IMR-90 (cell line): ENCODE measurements at regions not wholly inside any gene's neighbourhood (a gene's known extent, or its start where the extent isn't known, plus 50 kb on each side); places are given as distances from the start of the nearest gene placed in this dataset.

ENCODE experiments used
- ATAC-seq: fragments of 200-7000 bp; cut with Tn5 transposase; 2 replicates; pipeline ENCODE4 v1.9.1; 2020; ENCODE audit warnings: low read depth, mild to moderate bottlenecking, moderate library complexity
- BruUV-seq: library from RNA; stranded (reverse); fragments of 400-500 nt; replicated peaks from 2 replicates; lab custom pipeline; 2021; lab: Mats Ljungman, UMichigan
- CTCF ChIA-PET: fragments of 300-600 bp; formaldehyde crosslinking; extraction: SDS; loops from one replicate; lab custom pipeline; 2021; ENCODE audit warnings: antibody characterized with exemption; lab: Yijun Ruan, JAX
- POLR2A ChIA-PET: fragments of 300-600 bp; sonication (Branson Sonifier 250); formaldehyde crosslinking; loops from one replicate; lab custom pipeline; 2022; ENCODE audit warnings: antibody characterized with exemption; ENCODE audit not compliant: unreplicated experiment; lab: Charles Lee
- DNase-seq: peaks from one replicate; pipeline ENCODE4 v3.0.0; 2013
- H2AFZ ChIP-seq: replicated peaks from 2 replicates; pipeline ENCODE3; 2013; ENCODE audit warnings: low read length, mild to moderate bottlenecking; ENCODE audit not compliant: poor library complexity
- H2AK5ac ChIP-seq: 2 replicates; pipeline ENCODE4 v1.6.1; 2013; ENCODE audit warnings: low read depth, low read length, inconsistent platforms
- H2AK9ac ChIP-seq: replicated peaks from 2 replicates; pipeline ENCODE3; 2013; ENCODE audit warnings: mild to moderate bottlenecking, low read depth, low read length, moderate library complexity; ENCODE audit not compliant: poor library complexity
- H2BK120ac ChIP-seq: 2 replicates; pipeline ENCODE4 v1.6.1; 2013; ENCODE audit warnings: low read depth, low read length, inconsistent platforms
- H2BK15ac ChIP-seq: 3 replicates; pipeline ENCODE4 v1.6.1; 2013; ENCODE audit warnings: low read depth, low read length, inconsistent platforms
- H2BK20ac ChIP-seq: 2 replicates; pipeline ENCODE4 v1.6.1; 2013; ENCODE audit warnings: low read depth, mild to moderate bottlenecking, inconsistent platforms, low read length, moderate library complexity
- H2BK5ac ChIP-seq: 2 replicates; pipeline ENCODE4 v1.6.1; 2013; ENCODE audit warnings: mild to moderate bottlenecking, low read depth, low read length, inconsistent platforms; ENCODE audit not compliant: poor library complexity, severe bottlenecking
- H3K14ac ChIP-seq: replicated peaks from 2 replicates; pipeline ENCODE4 v1.6.1; 2013; ENCODE audit warnings: low read depth, low read length, inconsistent platforms
- H3K18ac ChIP-seq: 2 replicates; pipeline ENCODE4 v1.6.1; 2013; ENCODE audit warnings: low read depth, low read length, control low read depth
- H3K23ac ChIP-seq: 2 replicates; pipeline ENCODE4 v1.6.1; 2013; ENCODE audit warnings: low read depth, low read length, inconsistent platforms
- H3K27ac ChIP-seq: 2 replicates; pipeline ENCODE4 v1.5.1; 2013; ENCODE audit warnings: mild to moderate bottlenecking, control low read depth, low read length; ENCODE audit not compliant: insufficient read depth
- H3K27me3 ChIP-seq: 2 replicates; pipeline ENCODE4 v1.6.1; 2013; ENCODE audit warnings: low read length; ENCODE audit not compliant: control insufficient read depth, insufficient read depth
- H3K36me3 ChIP-seq: 2 replicates; pipeline ENCODE4 v1.6.1; 2013; ENCODE audit warnings: low read length, mixed read lengths; ENCODE audit not compliant: control insufficient read depth, insufficient read depth
- H3K4ac ChIP-seq: 2 replicates; pipeline ENCODE4 v1.6.1; 2013; ENCODE audit warnings: low read depth, low read length, inconsistent platforms
- H3K4me1 ChIP-seq: 2 replicates; pipeline ENCODE4 v1.6.1; 2013; ENCODE audit warnings: low read length, mixed read lengths; ENCODE audit not compliant: control insufficient read depth, insufficient read depth
- H3K4me2 ChIP-seq: 2 replicates; pipeline ENCODE4 v1.6.1; 2013; ENCODE audit warnings: low read depth, mild to moderate bottlenecking, control low read depth, low read length, moderate library complexity
- H3K4me3 ChIP-seq: 2 replicates; pipeline ENCODE4 v1.5.1; 2013; ENCODE audit warnings: low read depth, mild to moderate bottlenecking, control low read depth, low read length, moderate library complexity; ENCODE audit not compliant: insufficient read depth
- H3K56ac ChIP-seq: 2 replicates; pipeline ENCODE4 v1.6.1; 2013; ENCODE audit warnings: low read length, inconsistent platforms; ENCODE audit not compliant: insufficient read depth; ENCODE audit errors: extremely low read depth
- H3K79me1 ChIP-seq, 2 experiments: 2 replicates each; pipeline ENCODE4 v1.6.1; 2013; ENCODE audit warnings: low read length in 2 of 2, inconsistent platforms in 1 of 2, low read depth in 1 of 2
- H3K9ac ChIP-seq: 2 replicates; pipeline ENCODE4 v1.6.1; 2013; ENCODE audit warnings: low read depth, low read length, control low read depth
- H3K9me1 ChIP-seq: 2 replicates; pipeline ENCODE4 v1.6.1; 2013; ENCODE audit warnings: low read length, inconsistent platforms; ENCODE audit not compliant: insufficient read depth
- H3K9me3 ChIP-seq: 2 replicates; pipeline ENCODE4 v1.6.1; 2013; ENCODE audit warnings: low read length; ENCODE audit not compliant: control insufficient read depth, insufficient read depth
- H4K20me1 ChIP-seq: 2 replicates; pipeline ENCODE4 v1.6.1; 2013; ENCODE audit warnings: low read length, inconsistent platforms; ENCODE audit not compliant: insufficient read depth
- H4K5ac ChIP-seq: 2 replicates; pipeline ENCODE4 v1.6.1; 2013; ENCODE audit warnings: mild to moderate bottlenecking, low read depth, low read length, control low read depth
- H4K8ac ChIP-seq, 2 experiments: 2 replicates each; pipeline ENCODE4 v1.6.1; 2013; ENCODE audit warnings: low read depth in 2 of 2, low read length in 2 of 2, control low read depth in 1 of 2, inconsistent platforms in 1 of 2
- H4K91ac ChIP-seq: 2 replicates; pipeline ENCODE4 v1.6.1; 2013; ENCODE audit warnings: low read depth, low read length, inconsistent platforms; ENCODE audit not compliant: insufficient read depth
- BHLHE40 ChIP-seq: fragments of 150-350 bp; IDR thresholded peaks from 2 replicates; pipeline ENCODE4 v1.6.1; 2016; ENCODE audit warnings: mild to moderate bottlenecking, low read depth, low read length
- CEBPB ChIP-seq: IDR thresholded peaks from 2 replicates; pipeline ENCODE4 v1.6.1; 2012; ENCODE audit warnings: low read depth, low read length, improper control_type of control experiment
- CHD1 ChIP-seq: IDR thresholded peaks from 2 replicates; pipeline ENCODE4 v1.6.1; 2012; ENCODE audit warnings: low read depth, low read length, improper control_type of control experiment
- ELK1 ChIP-seq: fragments of 150-350 bp; IDR thresholded peaks from 2 replicates; pipeline ENCODE4 v1.6.1; 2016; ENCODE audit warnings: low read depth, mild to moderate bottlenecking, low read length, moderate library complexity, borderline replicate concordance
- FOS ChIP-seq: fragments of 150-350 bp; IDR thresholded peaks from 2 replicates; pipeline ENCODE4 v1.6.1; 2016; ENCODE audit warnings: low read depth, low read length
- MAFK ChIP-seq: IDR thresholded peaks from 2 replicates; pipeline ENCODE4 v1.6.1; 2012; ENCODE audit warnings: low read depth, low read length, improper control_type of control experiment
- MAZ ChIP-seq: IDR thresholded peaks from 2 replicates; pipeline ENCODE4 v1.6.1; 2012; ENCODE audit warnings: low read depth, mild to moderate bottlenecking, low read length, improper control_type of control experiment, moderate library complexity, borderline replicate concordance
- MXI1 ChIP-seq: IDR thresholded peaks from 2 replicates; pipeline ENCODE4 v1.6.1; 2012; ENCODE audit warnings: low read depth, mild to moderate bottlenecking, low read length, moderate library complexity, borderline replicate concordance
- NFE2L2 ChIP-seq: fragments of 150-350 bp; IDR thresholded peaks from 2 replicates; pipeline ENCODE4 v1.6.1; 2016; ENCODE audit warnings: low read depth, mild to moderate bottlenecking, low read length
- POLR2A ChIP-seq: IDR thresholded peaks from 2 replicates; pipeline ENCODE4 v1.6.1; 2012; ENCODE audit warnings: mild to moderate bottlenecking, low read depth, low read length
- RAD21 ChIP-seq: IDR thresholded peaks from 2 replicates; pipeline ENCODE4 v1.6.1; 2012; ENCODE audit warnings: low read length, improper control_type of control experiment
- RCOR1 ChIP-seq: IDR thresholded peaks from 2 replicates; pipeline ENCODE4 v1.6.1; 2012; ENCODE audit warnings: mild to moderate bottlenecking, low read length, improper control_type of control experiment; ENCODE audit not compliant: insufficient replicate concordance
- RFX5 ChIP-seq: IDR thresholded peaks from 2 replicates; pipeline ENCODE4 v1.8.0; 2012; ENCODE audit warnings: low read depth, mild to moderate bottlenecking, low read length, moderate library complexity
- SMC3 ChIP-seq: fragments of 150-350 bp; IDR thresholded peaks from 2 replicates; pipeline ENCODE4 v1.6.1; 2016; ENCODE audit warnings: low read depth, mild to moderate bottlenecking, antibody characterized with exemption, low read length, moderate library complexity
- WGBS, 2 experiments: methylation state at CpG; one replicate each; pipeline versions ENCODE4 v1.1.5 to v1.1.7; 2013; ENCODE audit warnings: missing lambda C conversion rate in 2 of 2; ENCODE audit not compliant: insufficient read length in 1 of 2; ENCODE audit errors: extremely low coverage in 2 of 2; 5-methylcytosine and 5-hydroxymethylcytosine counted together
- dilution Hi-C: fragments of 300-500 bp; cut with HindIII; formaldehyde crosslinking; loops from one replicate; pipeline ENCODE4 v1.14.3; 2018; ENCODE audit warnings: low sequenced_read_pairs; ENCODE audit not compliant: unreplicated experiment
- in situ Hi-C: fragments of 300-500 bp; cut with MboI; formaldehyde crosslinking; loops from 3 replicates; pipeline ENCODE4 v1.14.3; 2019; ENCODE audit warnings: low sequenced_read_pairs, inconsistent platforms, mixed read lengths
- intact Hi-C: fragments of 100-400 bp; cut with micrococcal nuclease; formaldehyde crosslinking; loops from 2 replicates; pipeline ENCODE4 v1.10.0; 2022
- TF ChIP-seq, protein P1 (sequence below): conservative IDR thresholded peaks from 2 replicates; pipeline ENCODE4 v1.5.1; 2012; ENCODE audit warnings: mild to moderate bottlenecking, low read depth, low read length, improper control_type of control experiment
- TF ChIP-seq, protein P2 (sequence below): fragments of 150-350 bp; IDR thresholded peaks from 2 replicates; pipeline ENCODE4 v1.6.1; 2017; ENCODE audit warnings: mild to moderate bottlenecking, antibody characterized with exemption, low read length, low read depth

DNA sequence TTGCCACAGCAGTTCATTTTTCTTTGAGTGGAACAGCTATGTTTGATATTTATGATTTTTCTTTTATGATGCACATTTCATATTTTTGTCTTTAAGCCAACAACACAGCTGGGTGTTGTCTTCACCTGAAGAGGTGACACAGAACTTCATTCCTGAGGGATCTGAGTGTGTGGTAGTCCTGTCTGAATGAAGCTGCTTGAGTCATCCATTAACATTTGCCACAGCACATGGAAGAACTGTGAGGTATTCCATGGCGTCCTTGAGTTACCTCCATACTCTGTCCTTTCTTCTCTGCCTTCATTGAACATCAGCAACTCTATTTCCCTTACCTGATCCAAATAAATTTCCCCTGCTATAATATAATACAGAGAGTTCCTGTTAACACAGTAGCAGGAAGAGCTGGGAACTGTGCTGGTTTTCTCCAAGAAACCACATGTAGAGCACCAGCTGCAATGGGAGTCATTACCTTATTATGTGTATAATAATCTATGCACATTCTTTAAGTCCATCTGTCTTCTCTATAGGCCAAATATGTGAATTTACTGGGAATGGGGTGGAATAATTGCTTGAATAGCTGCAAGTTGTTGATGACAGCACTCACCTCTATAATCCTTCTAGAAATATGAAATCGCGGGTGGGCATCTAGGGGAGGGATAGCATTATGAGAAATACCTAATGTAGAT lies 72.4 kb upstream of the TAC1 start:
- Histone ChIP-seq H3K9ac (no peak overlapping the region), H3K9me3 (peaks cover 5% of the 10 kb centered on the region), H4K91ac (no peak overlapping the region), H3K27me3 (no peaks in the 10 kb centered on the region), H2BK20ac (no peak overlapping the region), H3K4ac (no peak overlapping the region), H4K8ac (no peak overlapping the region), H3K36me3 (no peaks in the 10 kb centered on the region), H3K56ac (no peak overlapping the region), H3K4me3 (no peak overlapping the region), H4K5ac (no peak overlapping the region), H3K9me1 (no peaks in the 10 kb centered on the region), H3K79me1 (no peaks in the 10 kb centered on the region), H3K27ac (no peak overlapping the region), H2BK15ac (no peak overlapping the region), H2AK9ac (no peak overlapping the region), H2BK5ac (no peak overlapping the region), H3K23ac (no peak overlapping the region), H3K14ac (no peak overlapping the region), H2AFZ (no peak overlapping the region), H4K20me1 (no peaks in the 10 kb centered on the region), H3K4me1 (no peaks in the 10 kb centered on the region), H3K4me2 (no peak overlapping the region), H3K18ac (no peak overlapping the region), H2BK120ac (no peak overlapping the region), H2AK5ac (no peak overlapping the region)
- no peak for DNase-seq
- in situ Hi-C loops (no loop called here), dilution Hi-C loops (no loop called here), intact Hi-C loops (no loop called here)
- POLR2A ChIA-PET: no interaction called here
- TF ChIP-seq MAFK (no peak), MXI1 (no peak), CHD1 (no peak), ELK1 (no peak), RAD21 (no peak), FOS (no peak), CEBPB (no peak), NFE2L2 (no peak), BHLHE40 (no peak), SMC3 (no peak), POLR2A (no peak), RFX5 (no peak), RCOR1 (no peak), MAZ (no peak)
- TF ChIP-seq, protein P1, sequence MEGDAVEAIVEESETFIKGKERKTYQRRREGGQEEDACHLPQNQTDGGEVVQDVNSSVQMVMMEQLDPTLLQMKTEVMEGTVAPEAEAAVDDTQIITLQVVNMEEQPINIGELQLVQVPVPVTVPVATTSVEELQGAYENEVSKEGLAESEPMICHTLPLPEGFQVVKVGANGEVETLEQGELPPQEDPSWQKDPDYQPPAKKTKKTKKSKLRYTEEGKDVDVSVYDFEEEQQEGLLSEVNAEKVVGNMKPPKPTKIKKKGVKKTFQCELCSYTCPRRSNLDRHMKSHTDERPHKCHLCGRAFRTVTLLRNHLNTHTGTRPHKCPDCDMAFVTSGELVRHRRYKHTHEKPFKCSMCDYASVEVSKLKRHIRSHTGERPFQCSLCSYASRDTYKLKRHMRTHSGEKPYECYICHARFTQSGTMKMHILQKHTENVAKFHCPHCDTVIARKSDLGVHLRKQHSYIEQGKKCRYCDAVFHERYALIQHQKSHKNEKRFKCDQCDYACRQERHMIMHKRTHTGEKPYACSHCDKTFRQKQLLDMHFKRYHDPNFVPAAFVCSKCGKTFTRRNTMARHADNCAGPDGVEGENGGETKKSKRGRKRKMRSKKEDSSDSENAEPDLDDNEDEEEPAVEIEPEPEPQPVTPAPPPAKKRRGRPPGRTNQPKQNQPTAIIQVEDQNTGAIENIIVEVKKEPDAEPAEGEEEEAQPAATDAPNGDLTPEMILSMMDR: no peak
- TF ChIP-seq, protein P2, sequence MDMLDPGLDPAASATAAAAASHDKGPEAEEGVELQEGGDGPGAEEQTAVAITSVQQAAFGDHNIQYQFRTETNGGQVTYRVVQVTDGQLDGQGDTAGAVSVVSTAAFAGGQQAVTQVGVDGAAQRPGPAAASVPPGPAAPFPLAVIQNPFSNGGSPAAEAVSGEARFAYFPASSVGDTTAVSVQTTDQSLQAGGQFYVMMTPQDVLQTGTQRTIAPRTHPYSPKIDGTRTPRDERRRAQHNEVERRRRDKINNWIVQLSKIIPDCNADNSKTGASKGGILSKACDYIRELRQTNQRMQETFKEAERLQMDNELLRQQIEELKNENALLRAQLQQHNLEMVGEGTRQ: no peak
- BruUV-seq: no TSS peak
- ATAC-seq: no peak
- no CpG with 5 or more reads among the region's 3 CpGs for WGBS, 2 experiments
- CTCF ChIA-PET: no interaction called here
